DND-41 (cell line): ENCODE measurements at regions not wholly inside any gene's neighbourhood (a gene's known extent, or its start where the extent isn't known, plus 50 kb on each side); places are given as distances from the start of the nearest gene placed in this dataset.

Experiments
- CTCF ChIP-seq: IDR thresholded peaks from 2 replicates; pipeline ENCODE4 v1.5.1; 2012; ENCODE audit warnings: borderline replicate concordance, low read length, moderate library complexity, mild to moderate bottlenecking; ENCODE audit not compliant: poor library complexity, severe bottlenecking; ENCODE audit errors: extremely low read depth
- EZH2 ChIP-seq: IDR thresholded peaks from 3 replicates; pipeline ENCODE4 v1.6.1; 2012; ENCODE audit warnings: borderline replicate concordance, low read depth, mild to moderate bottlenecking, moderate library complexity, low read length, inconsistent platforms; ENCODE audit not compliant: severe bottlenecking

- TF ChIP-seq CTCF (no peak), EZH2 (no peak)
Measured at GRCh38 chr4:34880246-34880645, 1364.1 kb downstream of the ARAP2 start.
